GM18867 (cell line): ENCODE measurements at regions not wholly inside any gene's neighbourhood (a gene's known extent, or its start where the extent isn't known, plus 50 kb on each side); places are given as distances from the start of the nearest gene placed in this dataset.
A peak's percentile ranks its signal among the peaks of the same experiment; 100 is the strongest.
"Not testable (repeated sequence)": the region's sequence is repeated elsewhere in the genome, so short reads cannot be mapped to it uniquely, and the experiment has no call there.

ENCODE experiments used
- ATAC-seq: cut with Tn5 transposase; IDR thresholded peaks from one replicate; pipeline ENCODE4 v1.9.1; 2021; ENCODE audit warnings: mild to moderate bottlenecking, moderate library complexity; ENCODE audit not compliant: unreplicated experiment

- no peak for ATAC-seq
Observed at GRCh38 chr1:213452501-213452900, 401.5 kb downstream of the RPS6KC1 start.

- ATAC-seq = no peak
Observed at GRCh38 chr1:213457186-213457585, 406.1 kb downstream of the RPS6KC1 start.

- ATAC-seq = no peak
Observed at GRCh38 chr1:213457733-213458132, 406.7 kb downstream of the RPS6KC1 start.

GRCh38 chr1:213462374-213462773 is 411.3 kb downstream of the RPS6KC1 start:
- ATAC-seq = not testable (repeated sequence)

GRCh38 chr1:213464786-213465460 is 413.9 kb downstream of the RPS6KC1 start:
- ATAC-seq = peak; percentile 69

- ATAC-seq = no peak
Observed at GRCh38 chr1:213466541-213466940, 415.5 kb downstream of the RPS6KC1 start.

GRCh38 chr1:213474054-213474453 is 423.0 kb downstream of the RPS6KC1 start:
- no peak for ATAC-seq

GRCh38 chr1:213481395-213481794 is 430.4 kb downstream of the RPS6KC1 start:
- ATAC-seq = no peak

GRCh38 chr1:213484333-213484732 is 433.3 kb downstream of the RPS6KC1 start:
- ATAC-seq = no peak

GRCh38 chr1:213484758-213485157 is 433.7 kb downstream of the RPS6KC1 start:
- ATAC-seq = no peak

GRCh38 chr1:213486488-213486887 is 435.4 kb downstream of the RPS6KC1 start:
- ATAC-seq = no peak

GRCh38 chr1:213491468-213491867 is 440.4 kb downstream of the RPS6KC1 start:
- ATAC-seq = no peak

GRCh38 chr1:213492161-213493041 is 441.4 kb downstream of the RPS6KC1 start:
- ATAC-seq = no peak

- no peak for ATAC-seq
Observed at GRCh38 chr1:213499444-213499843, 448.4 kb downstream of the RPS6KC1 start.

- ATAC-seq = no peak
Observed at GRCh38 chr1:213507472-213508223, 456.6 kb downstream of the RPS6KC1 start.

- ATAC-seq = no peak
Observed at GRCh38 chr1:213511173-213511572, 460.1 kb downstream of the RPS6KC1 start.

GRCh38 chr1:213512316-213512715 is 461.3 kb downstream of the RPS6KC1 start:
- ATAC-seq = no peak

- no peak for ATAC-seq
Observed at GRCh38 chr1:213513006-213513405, 462.0 kb downstream of the RPS6KC1 start.

GRCh38 chr1:213514408-213515179 is 463.6 kb downstream of the RPS6KC1 start:
- ATAC-seq = not testable (repeated sequence)

- no peak for ATAC-seq
Observed at GRCh38 chr1:213519098-213519497, 468.1 kb downstream of the RPS6KC1 start.

- ATAC-seq = no peak
Observed at GRCh38 chr1:213521206-213521605, 466.6 kb upstream of the PROX1 start.
